Calu3 (cell line): ENCODE measurements at regions not wholly inside any gene's neighbourhood (a gene's known extent, or its start where the extent isn't known, plus 50 kb on each side); places are given as distances from the start of the nearest gene placed in this dataset.

Experiments
- BruUV-seq: library from RNA; stranded (reverse); fragments of 400-500 nt; replicated peaks from 2 replicates; lab custom pipeline; 2021; lab: Mats Ljungman, UMichigan
- CTCF ChIA-PET: fragments of 300-600 bp; sonication (Branson Sonifier 250); formaldehyde crosslinking; loops from one replicate; lab custom pipeline; 2022; ENCODE audit warnings: antibody characterized with exemption; lab: Charles Lee
- DNase-seq: peaks from one replicate; pipeline ENCODE4 v3.0.0; 2022
- H3K27ac Mint-ChIP-seq: one replicate; pipeline ENCODE4 v1.8.0; 2022; ENCODE audit warnings: mixed read lengths; ENCODE audit not compliant: unreplicated experiment
- H3K27me3 Mint-ChIP-seq: one replicate; pipeline ENCODE4 v1.8.0; 2022; ENCODE audit warnings: mixed read lengths; ENCODE audit not compliant: unreplicated experiment
- H3K36me3 Mint-ChIP-seq: one replicate; pipeline ENCODE4 v1.8.0; 2022; ENCODE audit warnings: mild to moderate bottlenecking, moderate library complexity, mixed read lengths; ENCODE audit not compliant: insufficient read depth, unreplicated experiment
- H3K4me1 Mint-ChIP-seq: one replicate; pipeline ENCODE4 v1.8.0; 2022; ENCODE audit warnings: mild to moderate bottlenecking, low read depth, mixed read lengths; ENCODE audit not compliant: unreplicated experiment
- H3K4me3 Mint-ChIP-seq: one replicate; pipeline ENCODE4 v1.8.0; 2022; ENCODE audit warnings: mild to moderate bottlenecking, low read depth, moderate library complexity, mixed read lengths; ENCODE audit not compliant: unreplicated experiment
- H3K9me3 Mint-ChIP-seq: one replicate; pipeline ENCODE4 v1.8.0; 2022; ENCODE audit warnings: low read depth, mixed read lengths; ENCODE audit not compliant: unreplicated experiment
- intact Hi-C: fragments of 100-400 bp; cut with micrococcal nuclease; formaldehyde crosslinking; loops from one replicate; pipeline ENCODE4 v1.10.0; 2022; ENCODE audit not compliant: unreplicated experiment
- TF ChIP-seq, protein P1 (sequence below): fragments of 200-600 bp; IDR thresholded peaks from one replicate; pipeline ENCODE4 v1.8.0; 2022; ENCODE audit warnings: antibody characterized with exemption; ENCODE audit not compliant: unreplicated experiment

- Mint-ChIP-seq H3K4me1 (peaks cover 11% of the 10 kb centered on the region), H3K9me3 (no peaks in the 10 kb centered on the region), H3K27me3 (no peaks in the 10 kb centered on the region), H3K36me3 (no peaks in the 10 kb centered on the region), H3K4me3 (no peak overlapping the region), H3K27ac (no peak overlapping the region)
- no TSS peak for BruUV-seq
- CTCF ChIA-PET = no interaction called here
- intact Hi-C loops = no loop called here
- no peak for DNase-seq
- TF ChIP-seq, protein P1, sequence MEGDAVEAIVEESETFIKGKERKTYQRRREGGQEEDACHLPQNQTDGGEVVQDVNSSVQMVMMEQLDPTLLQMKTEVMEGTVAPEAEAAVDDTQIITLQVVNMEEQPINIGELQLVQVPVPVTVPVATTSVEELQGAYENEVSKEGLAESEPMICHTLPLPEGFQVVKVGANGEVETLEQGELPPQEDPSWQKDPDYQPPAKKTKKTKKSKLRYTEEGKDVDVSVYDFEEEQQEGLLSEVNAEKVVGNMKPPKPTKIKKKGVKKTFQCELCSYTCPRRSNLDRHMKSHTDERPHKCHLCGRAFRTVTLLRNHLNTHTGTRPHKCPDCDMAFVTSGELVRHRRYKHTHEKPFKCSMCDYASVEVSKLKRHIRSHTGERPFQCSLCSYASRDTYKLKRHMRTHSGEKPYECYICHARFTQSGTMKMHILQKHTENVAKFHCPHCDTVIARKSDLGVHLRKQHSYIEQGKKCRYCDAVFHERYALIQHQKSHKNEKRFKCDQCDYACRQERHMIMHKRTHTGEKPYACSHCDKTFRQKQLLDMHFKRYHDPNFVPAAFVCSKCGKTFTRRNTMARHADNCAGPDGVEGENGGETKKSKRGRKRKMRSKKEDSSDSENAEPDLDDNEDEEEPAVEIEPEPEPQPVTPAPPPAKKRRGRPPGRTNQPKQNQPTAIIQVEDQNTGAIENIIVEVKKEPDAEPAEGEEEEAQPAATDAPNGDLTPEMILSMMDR = no peak
These were observed 941.6 kb upstream of the CHORDC1 start for GRCh38 chr11:91164452-91164822.

- no peaks in the 10 kb centered on the region for H3K9me3 Mint-ChIP-seq
- no peak overlapping the region for H3K27ac Mint-ChIP-seq
- no peak for DNase-seq
- intact Hi-C loops = no loop called here
- no TSS peak for BruUV-seq
- TF ChIP-seq, protein P1 = no peak
- no peaks in the 10 kb centered on the region for H3K27me3 Mint-ChIP-seq
- no peaks in the 10 kb centered on the region for H3K36me3 Mint-ChIP-seq
- H3K4me3 Mint-ChIP-seq = no peak overlapping the region
- CTCF ChIA-PET = no interaction called here
- H3K4me1 Mint-ChIP-seq = peaks cover 11% of the 10 kb centered on the region
These were observed 941.0 kb upstream of the CHORDC1 start for GRCh38 chr11:91163619-91164451.

DNA sequence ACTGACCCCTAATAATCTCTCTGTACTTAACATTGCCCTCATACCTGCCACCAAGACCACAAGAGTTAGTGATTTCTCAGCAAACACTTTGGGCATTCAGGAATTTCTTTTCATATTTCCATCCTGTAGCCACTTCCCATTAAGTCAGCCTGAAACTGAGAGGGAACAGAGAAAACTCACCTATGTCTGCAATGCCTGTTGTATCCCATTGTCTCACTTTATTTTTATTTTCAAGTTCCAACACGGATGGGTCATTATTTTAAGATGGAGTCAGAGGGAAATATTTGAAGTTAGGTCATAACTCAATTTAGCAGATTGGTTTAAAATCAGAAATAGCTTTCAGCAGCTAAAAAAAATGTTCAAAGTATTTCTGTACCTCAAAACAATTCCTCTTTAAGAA is 937.8 kb upstream of the CHORDC1 start:
- no peaks in the 10 kb centered on the region for H3K9me3 Mint-ChIP-seq
- no peak overlapping the region for H3K4me3 Mint-ChIP-seq
- H3K4me1 Mint-ChIP-seq = peaks cover 11% of the 10 kb centered on the region
- DNase-seq = no peak
- H3K27me3 Mint-ChIP-seq = no peaks in the 10 kb centered on the region
- BruUV-seq = no TSS peak
- TF ChIP-seq, protein P1 = no peak
- H3K27ac Mint-ChIP-seq = no peak overlapping the region
- no peaks in the 10 kb centered on the region for H3K36me3 Mint-ChIP-seq
- CTCF ChIA-PET = no interaction called here
- intact Hi-C loops = no loop called here

DNA sequence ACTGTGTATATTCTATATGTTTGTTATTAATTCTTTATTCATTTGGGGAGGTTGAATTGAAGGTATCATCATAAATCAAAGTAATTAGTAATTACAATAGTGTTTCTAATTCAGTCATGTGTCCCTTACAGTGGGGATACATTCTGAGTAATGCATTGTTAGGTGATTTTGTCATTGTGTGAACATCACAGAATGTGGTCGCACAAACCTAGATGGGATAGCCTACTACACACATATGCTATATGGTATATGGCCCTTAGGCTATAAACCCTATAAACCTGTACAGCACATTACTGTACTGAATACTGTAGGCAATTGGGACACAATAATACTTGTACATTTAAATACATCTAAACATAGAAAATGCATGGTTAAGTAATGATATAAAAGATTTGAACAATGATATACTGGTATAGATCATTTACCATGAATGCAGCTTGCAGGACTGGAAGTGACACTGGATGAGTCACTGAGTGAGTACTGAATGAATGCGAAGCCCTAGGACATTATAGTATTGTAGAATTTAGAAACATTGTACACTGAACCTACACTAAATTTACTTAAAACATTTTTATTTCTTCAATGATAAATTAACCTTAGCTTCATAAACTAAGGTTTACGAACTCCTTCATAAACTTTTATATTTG is 936.2 kb upstream of the CHORDC1 start:
- Mint-ChIP-seq H3K4me3 (no peak overlapping the region), H3K27ac (no peak overlapping the region), H3K4me1 (peaks cover 6% of the 10 kb centered on the region), H3K27me3 (no peaks in the 10 kb centered on the region), H3K9me3 (no peaks in the 10 kb centered on the region), H3K36me3 (no peaks in the 10 kb centered on the region)
- TF ChIP-seq, protein P1 = no peak
- intact Hi-C loops = no loop called here
- BruUV-seq = no TSS peak
- CTCF ChIA-PET = interaction anchor here (0.9 kb wide), 1 partner anchor 25 kb away, joined by 3 read pairs; no protein-coding TSS in a partner anchor
- no peak for DNase-seq
